ENCODE measurements at regions not wholly inside any gene's neighbourhood (a gene's known extent, or its start where the extent isn't known, plus 50 kb on each side); places are given as distances from the start of the nearest gene placed in this dataset.

DNA sequence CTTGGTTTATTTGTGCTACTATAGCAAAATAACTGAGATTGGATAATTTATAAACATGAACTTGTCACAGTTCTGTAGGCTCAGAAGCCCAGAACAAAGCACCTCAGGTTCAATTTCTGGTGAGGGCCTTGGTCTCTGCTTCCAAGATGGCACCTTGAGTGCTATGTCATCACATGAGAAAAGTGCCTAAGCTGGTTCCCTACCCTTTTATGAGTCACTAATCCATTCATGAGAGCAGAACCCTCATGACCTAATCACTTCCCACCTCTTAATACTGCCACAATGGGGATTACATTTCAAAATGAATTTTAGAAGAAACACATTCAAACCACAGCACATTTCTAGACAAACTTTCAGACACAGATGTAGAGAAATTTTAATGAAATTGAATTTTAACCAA is 98.2 kb upstream of the PRSS3 start:
- no peak for TF ChIP-seq CTCF (IDR thresholded peaks at IDR 0.05)
- no peak for TF ChIP-seq EP300 (IDR thresholded peaks at IDR 0.05)
